ENCODE measurements at regions not wholly inside any gene's neighbourhood (a gene's known extent, or its start where the extent isn't known, plus 50 kb on each side); places are given as distances from the start of the nearest gene placed in this dataset.

DNA sequence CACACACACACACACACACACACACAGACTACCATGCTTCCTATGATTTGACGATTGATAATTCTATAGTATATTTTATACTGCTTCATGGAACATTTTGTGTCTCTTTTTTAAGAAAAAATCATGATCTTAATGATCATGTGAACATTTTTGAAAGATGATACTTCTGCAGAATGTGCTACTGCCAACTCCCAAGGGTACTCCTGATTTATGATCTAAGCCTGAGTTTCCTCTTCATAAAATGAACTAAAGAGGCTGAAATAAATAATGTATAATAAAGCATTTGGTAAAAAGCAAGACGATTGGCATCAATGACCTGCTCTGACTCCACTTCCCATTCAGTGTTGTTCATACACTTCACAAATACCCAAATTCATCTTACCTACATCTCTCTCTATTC, 333.8 kb upstream of the RBMS3 start:
- DNase-seq (ENCODE audit: low read depth), result no peak
- no peak overlapping the region for H3K4me3 ChIP-seq (ENCODE audit: low read depth, low read length)
- TF ChIP-seq POLR2A (IDR thresholded peaks at IDR 0.05; ENCODE audit: extremely low read depth, insufficient read length), result no peak
- TF ChIP-seq, protein P1, sequence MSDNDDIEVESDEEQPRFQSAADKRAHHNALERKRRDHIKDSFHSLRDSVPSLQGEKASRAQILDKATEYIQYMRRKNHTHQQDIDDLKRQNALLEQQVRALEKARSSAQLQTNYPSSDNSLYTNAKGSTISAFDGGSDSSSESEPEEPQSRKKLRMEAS (IDR thresholded peaks at IDR 0.05; ENCODE audit: low read depth, low read length), result no peak
- no peak for TF ChIP-seq MYC (IDR thresholded peaks at IDR 0.05; ENCODE audit: low read depth, low read length)
- TF ChIP-seq, protein P2, sequence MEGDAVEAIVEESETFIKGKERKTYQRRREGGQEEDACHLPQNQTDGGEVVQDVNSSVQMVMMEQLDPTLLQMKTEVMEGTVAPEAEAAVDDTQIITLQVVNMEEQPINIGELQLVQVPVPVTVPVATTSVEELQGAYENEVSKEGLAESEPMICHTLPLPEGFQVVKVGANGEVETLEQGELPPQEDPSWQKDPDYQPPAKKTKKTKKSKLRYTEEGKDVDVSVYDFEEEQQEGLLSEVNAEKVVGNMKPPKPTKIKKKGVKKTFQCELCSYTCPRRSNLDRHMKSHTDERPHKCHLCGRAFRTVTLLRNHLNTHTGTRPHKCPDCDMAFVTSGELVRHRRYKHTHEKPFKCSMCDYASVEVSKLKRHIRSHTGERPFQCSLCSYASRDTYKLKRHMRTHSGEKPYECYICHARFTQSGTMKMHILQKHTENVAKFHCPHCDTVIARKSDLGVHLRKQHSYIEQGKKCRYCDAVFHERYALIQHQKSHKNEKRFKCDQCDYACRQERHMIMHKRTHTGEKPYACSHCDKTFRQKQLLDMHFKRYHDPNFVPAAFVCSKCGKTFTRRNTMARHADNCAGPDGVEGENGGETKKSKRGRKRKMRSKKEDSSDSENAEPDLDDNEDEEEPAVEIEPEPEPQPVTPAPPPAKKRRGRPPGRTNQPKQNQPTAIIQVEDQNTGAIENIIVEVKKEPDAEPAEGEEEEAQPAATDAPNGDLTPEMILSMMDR (IDR thresholded peaks at IDR 0.05; ENCODE audit: low read depth, low read length), result no peak

DNA sequence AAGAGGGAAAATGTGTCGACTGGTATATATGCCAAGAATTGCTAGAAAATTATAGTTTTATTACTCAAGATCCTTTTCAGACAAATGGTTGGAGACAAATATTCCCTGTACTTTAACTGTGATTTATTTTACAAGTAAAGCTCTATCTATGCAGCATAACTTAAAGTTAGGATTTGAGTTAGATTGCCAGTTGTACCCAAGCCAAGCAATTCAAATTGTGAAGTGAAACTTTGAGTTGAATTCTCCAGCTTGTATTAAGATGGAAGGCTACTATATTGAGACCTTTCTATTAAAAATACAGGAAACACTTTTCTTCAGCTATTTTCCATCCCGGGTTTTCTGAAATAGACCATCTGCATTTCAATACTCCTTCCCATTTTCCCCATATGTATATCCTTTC, 333.1 kb upstream of the RBMS3 start:
- no peak overlapping the region for H3K4me3 ChIP-seq (ENCODE audit: low read depth, low read length)
- no peak for TF ChIP-seq POLR2A (IDR thresholded peaks at IDR 0.05; ENCODE audit: extremely low read depth, insufficient read length)
- TF ChIP-seq, protein P1 (IDR thresholded peaks at IDR 0.05; ENCODE audit: low read depth, low read length), result no peak
- no peak for TF ChIP-seq MYC (IDR thresholded peaks at IDR 0.05; ENCODE audit: low read depth, low read length)
- TF ChIP-seq, protein P2 (IDR thresholded peaks at IDR 0.05; ENCODE audit: low read depth, low read length), result no peak
- no peak for DNase-seq (ENCODE audit: low read depth)

DNA sequence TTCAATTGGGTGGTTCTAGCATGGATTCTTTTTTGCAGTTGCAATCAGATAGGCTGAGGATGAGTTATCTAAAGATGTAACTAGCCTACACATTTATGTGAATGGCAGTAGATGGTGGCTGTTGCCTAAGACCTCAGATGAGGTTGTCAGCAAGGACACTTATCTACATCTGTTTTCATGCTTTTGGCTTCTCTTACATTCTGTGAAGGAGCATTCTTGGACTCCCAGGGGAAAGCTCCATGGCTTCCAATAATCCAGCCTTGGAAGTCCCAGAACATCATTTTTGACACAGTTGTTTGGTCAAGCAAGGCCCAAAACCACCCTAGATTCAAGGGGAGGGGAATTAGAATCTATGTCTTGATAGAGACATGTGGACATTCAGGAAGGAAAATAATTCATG, 332.2 kb upstream of the RBMS3 start:
- H3K4me3 ChIP-seq (ENCODE audit: low read depth, low read length), result no peak overlapping the region
- no peak for DNase-seq (ENCODE audit: low read depth)
- TF ChIP-seq, protein P1 (IDR thresholded peaks at IDR 0.05; ENCODE audit: low read depth, low read length), result no peak
- TF ChIP-seq POLR2A (IDR thresholded peaks at IDR 0.05; ENCODE audit: extremely low read depth, insufficient read length) (no peak), MYC (IDR thresholded peaks at IDR 0.05; ENCODE audit: low read depth, low read length) (no peak)
- TF ChIP-seq, protein P2 (IDR thresholded peaks at IDR 0.05; ENCODE audit: low read depth, low read length), result no peak

DNA sequence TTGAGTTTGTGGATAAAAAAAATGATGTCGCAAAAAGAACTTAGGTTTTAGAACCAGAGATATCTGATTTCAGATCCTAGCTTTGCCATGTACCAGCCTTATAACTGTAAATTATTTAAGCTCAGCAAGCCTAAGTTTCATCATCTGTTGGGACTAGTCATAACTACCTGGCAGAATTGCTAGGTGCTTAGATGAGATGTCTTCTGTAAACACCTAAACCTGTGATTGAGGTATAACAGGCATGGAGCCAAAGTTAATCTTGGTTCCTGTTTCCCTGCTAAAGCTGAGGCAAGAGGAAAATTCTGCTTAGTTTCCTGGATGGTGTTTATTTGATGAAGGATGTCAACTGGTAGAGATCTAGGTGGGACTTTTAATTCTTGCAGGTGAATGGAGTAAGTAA, 331.3 kb upstream of the RBMS3 start:
- no peak overlapping the region for H3K4me3 ChIP-seq (ENCODE audit: low read depth, low read length)
- TF ChIP-seq, protein P1 (IDR thresholded peaks at IDR 0.05; ENCODE audit: low read depth, low read length), result no peak
- TF ChIP-seq POLR2A (IDR thresholded peaks at IDR 0.05; ENCODE audit: extremely low read depth, insufficient read length) (no peak), MYC (IDR thresholded peaks at IDR 0.05; ENCODE audit: low read depth, low read length) (no peak)
- TF ChIP-seq, protein P2 (IDR thresholded peaks at IDR 0.05; ENCODE audit: low read depth, low read length), result no peak
- no peak for DNase-seq (ENCODE audit: low read depth)

DNA sequence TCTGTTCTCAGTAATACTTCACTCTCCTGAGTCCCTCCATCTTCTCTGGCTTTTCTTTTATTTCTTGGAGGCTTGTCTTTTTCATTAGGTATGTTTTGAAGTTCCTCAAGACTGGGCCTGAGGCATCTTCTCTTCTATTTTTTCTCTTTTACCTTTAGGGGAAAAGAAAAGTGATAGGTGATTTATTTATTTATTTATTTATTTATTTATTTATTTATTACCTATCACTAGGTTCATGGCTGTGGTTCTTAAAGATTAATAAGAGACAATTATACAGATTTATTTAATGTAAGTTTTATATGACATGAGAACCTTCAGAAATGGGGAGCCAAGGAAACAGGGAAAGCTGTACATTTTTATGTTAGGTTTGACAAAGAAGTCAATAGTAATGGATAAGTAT, 330.3 kb upstream of the RBMS3 start:
- H3K4me3 ChIP-seq (ENCODE audit: low read depth, low read length), result no peak overlapping the region
- TF ChIP-seq, protein P2 (IDR thresholded peaks at IDR 0.05; ENCODE audit: low read depth, low read length), result no peak
- TF ChIP-seq MYC (IDR thresholded peaks at IDR 0.05; ENCODE audit: low read depth, low read length) (no peak), POLR2A (IDR thresholded peaks at IDR 0.05; ENCODE audit: extremely low read depth, insufficient read length) (no peak)
- TF ChIP-seq, protein P1 (IDR thresholded peaks at IDR 0.05; ENCODE audit: low read depth, low read length), result no peak
- no peak for DNase-seq (ENCODE audit: low read depth)
